HG03139 (cell line): ENCODE measurements at regions not wholly inside any gene's neighbourhood (a gene's known extent, or its start where the extent isn't known, plus 50 kb on each side); places are given as distances from the start of the nearest gene placed in this dataset.

ENCODE experiments used
- ATAC-seq: cut with Tn5 transposase; IDR thresholded peaks from one replicate; pipeline ENCODE4 v1.9.1; 2021; ENCODE audit not compliant: unreplicated experiment

- peak; percentile 92 for ATAC-seq
Observed at GRCh38 chr5:97838214-97838613, 655.2 kb upstream of the RIOK2 start.

GRCh38 chr5:97839341-97840086, 656.5 kb upstream of the RIOK2 start:
- no peak for ATAC-seq

GRCh38 chr5:97840643-97841042, 657.6 kb upstream of the RIOK2 start:
- no peak for ATAC-seq

GRCh38 chr5:97842687-97843086, 659.6 kb upstream of the RIOK2 start:
- no peak for ATAC-seq

GRCh38 chr5:97844797-97845196, 661.8 kb upstream of the RIOK2 start:
- no peak for ATAC-seq

- ATAC-seq = no peak
Observed at GRCh38 chr5:97846643-97847042, 663.6 kb upstream of the RIOK2 start.

- no peak for ATAC-seq
Observed at GRCh38 chr5:97847920-97848631, 665.0 kb upstream of the RIOK2 start.

GRCh38 chr5:97851036-97851435, 668.0 kb upstream of the RIOK2 start:
- no peak for ATAC-seq

GRCh38 chr5:97854871-97855762, 672.1 kb upstream of the RIOK2 start:
- no peak for ATAC-seq

- no peak for ATAC-seq
Observed at GRCh38 chr5:97874491-97874890, 691.4 kb upstream of the RIOK2 start.

- no peak for ATAC-seq
Observed at GRCh38 chr5:97876272-97876671, 693.2 kb upstream of the RIOK2 start.

GRCh38 chr5:97877588-97877987, 694.5 kb upstream of the RIOK2 start:
- no peak for ATAC-seq

- ATAC-seq = peak; percentile 97
Observed at GRCh38 chr5:97888439-97888838, 705.4 kb upstream of the RIOK2 start.

- no peak for ATAC-seq
Observed at GRCh38 chr5:97891971-97892370, 708.9 kb upstream of the RIOK2 start.

GRCh38 chr5:97903742-97904141, 720.7 kb upstream of the RIOK2 start:
- no peak for ATAC-seq

GRCh38 chr5:97906135-97906534, 723.1 kb upstream of the RIOK2 start:
- ATAC-seq = no peak

GRCh38 chr5:97907646-97908400, 724.8 kb upstream of the RIOK2 start:
- no peak for ATAC-seq

GRCh38 chr5:97909541-97909940, 726.5 kb upstream of the RIOK2 start:
- no peak for ATAC-seq

GRCh38 chr5:97914483-97914882, 731.4 kb upstream of the RIOK2 start:
- no peak for ATAC-seq

GRCh38 chr5:97915106-97915505, 732.1 kb upstream of the RIOK2 start:
- ATAC-seq = no peak

GRCh38 chr5:97918057-97918456, 735.0 kb upstream of the RIOK2 start:
- ATAC-seq = no peak
